SU-DHL-6 (cell line): ENCODE measurements at regions not wholly inside any gene's neighbourhood (a gene's known extent, or its start where the extent isn't known, plus 50 kb on each side); places are given as distances from the start of the nearest gene placed in this dataset.

Experiments used
- EZH2phosphoT487 ChIP-seq: fragments of 200-600 bp; sonication (generic), shearing (Covaris generic); conservative IDR thresholded peaks from 2 replicates; pipeline ENCODE4 v1.6.1; 2018; ENCODE audit warnings: mild to moderate bottlenecking, antibody characterized with exemption, low read length, moderate library complexity, mixed read lengths
- TF ChIP-seq, protein P1 (sequence below): fragments of 200-600 bp; sonication (generic); IDR thresholded peaks from one replicate; pipeline ENCODE4 v1.5.1; 2017; ENCODE audit warnings: antibody characterized with exemption, mild to moderate bottlenecking, low read length, moderate library complexity; ENCODE audit not compliant: insufficient read depth, poor library complexity, severe bottlenecking

GRCh38 chr11:134509381-134510232 is 97.6 kb upstream of the B3GAT1 start:
- TF ChIP-seq, protein P1, sequence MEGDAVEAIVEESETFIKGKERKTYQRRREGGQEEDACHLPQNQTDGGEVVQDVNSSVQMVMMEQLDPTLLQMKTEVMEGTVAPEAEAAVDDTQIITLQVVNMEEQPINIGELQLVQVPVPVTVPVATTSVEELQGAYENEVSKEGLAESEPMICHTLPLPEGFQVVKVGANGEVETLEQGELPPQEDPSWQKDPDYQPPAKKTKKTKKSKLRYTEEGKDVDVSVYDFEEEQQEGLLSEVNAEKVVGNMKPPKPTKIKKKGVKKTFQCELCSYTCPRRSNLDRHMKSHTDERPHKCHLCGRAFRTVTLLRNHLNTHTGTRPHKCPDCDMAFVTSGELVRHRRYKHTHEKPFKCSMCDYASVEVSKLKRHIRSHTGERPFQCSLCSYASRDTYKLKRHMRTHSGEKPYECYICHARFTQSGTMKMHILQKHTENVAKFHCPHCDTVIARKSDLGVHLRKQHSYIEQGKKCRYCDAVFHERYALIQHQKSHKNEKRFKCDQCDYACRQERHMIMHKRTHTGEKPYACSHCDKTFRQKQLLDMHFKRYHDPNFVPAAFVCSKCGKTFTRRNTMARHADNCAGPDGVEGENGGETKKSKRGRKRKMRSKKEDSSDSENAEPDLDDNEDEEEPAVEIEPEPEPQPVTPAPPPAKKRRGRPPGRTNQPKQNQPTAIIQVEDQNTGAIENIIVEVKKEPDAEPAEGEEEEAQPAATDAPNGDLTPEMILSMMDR: no peak
- TF ChIP-seq EZH2phosphoT487: no peak
